Naive thymus-derived CD4-positive, alpha-beta T cell (primary cell): ENCODE measurements at regions not wholly inside any gene's neighbourhood (a gene's known extent, or its start where the extent isn't known, plus 50 kb on each side); places are given as distances from the start of the nearest gene placed in this dataset.

Experiments used
- ATAC-seq: fragments of 150-1000 bp; cut with Tn5 transposase; 2 replicates; pipeline ENCODE4 v1.10.0; 2021; ENCODE audit warnings: mild to moderate bottlenecking, moderate library complexity
- CTCF ChIA-PET: fragments of 350-600 bp; sonication (Branson Sonifier 250); formaldehyde crosslinking; loops from one replicate; lab custom pipeline; 2021; ENCODE audit warnings: antibody characterized with exemption; lab: Charles Lee
- POLR2A ChIA-PET: fragments of 350-600 bp; sonication (Branson Sonifier 250); formaldehyde crosslinking; loops from one replicate; lab custom pipeline; 2021; ENCODE audit warnings: antibody characterized with exemption, inconsistent platforms; lab: Charles Lee
- DNase-seq, 9 donors: peaks; one replicate each; pipeline versions ENCODE4 v3.0.0 to v3.0.0-alpha.2; 2020 to 2022; ENCODE audit warnings: mixed read lengths in 1 of 9
- H3K27ac ChIP-seq: one replicate; pipeline ENCODE4 v1.7.0; 2013; ENCODE audit warnings: mild to moderate bottlenecking, low read depth, low read length, moderate library complexity
- H3K27me3 ChIP-seq, 2 donors: one replicate each; pipeline ENCODE4 v1.7.0; 2013; ENCODE audit warnings: low read length in 2 of 2, mild to moderate bottlenecking in 2 of 2, moderate library complexity in 2 of 2; ENCODE audit not compliant: control insufficient read depth in 2 of 2, insufficient read depth in 2 of 2
- H3K36me3 ChIP-seq, 3 experiments: 1 replicate in 2 of 3; 2 replicates in 1 of 3; pipeline ENCODE4 v1.7.0; 2013; ENCODE audit warnings: low read length in 3 of 3, mild to moderate bottlenecking in 3 of 3, moderate library complexity in 1 of 3; ENCODE audit not compliant: insufficient read depth in 3 of 3, control insufficient read depth in 2 of 3
- H3K4me1 ChIP-seq, 2 donors: one replicate each; pipeline ENCODE4 v1.7.0; 2013; ENCODE audit warnings: low read length in 2 of 2, mild to moderate bottlenecking in 2 of 2, moderate library complexity in 1 of 2; ENCODE audit not compliant: control insufficient read depth in 2 of 2, insufficient read depth in 2 of 2
- H3K4me3 ChIP-seq: 2 replicates; pipeline ENCODE4 v1.7.0; 2013; ENCODE audit warnings: mild to moderate bottlenecking, low read length
- H3K9me3 ChIP-seq, 3 experiments: 1 replicate in 2 of 3; 2 replicates in 1 of 3; pipeline ENCODE4 v1.7.0; 2013; ENCODE audit warnings: low read length in 3 of 3; ENCODE audit not compliant: control insufficient read depth in 2 of 3
- H3K27ac Mint-ChIP-seq, 9 donors: one replicate each; pipeline ENCODE4 v1.8.0; 2020 to 2022; ENCODE audit warnings: mixed read lengths in 9 of 9, mild to moderate bottlenecking in 8 of 9, moderate library complexity in 5 of 9, inconsistent platforms in 2 of 9
- H3K27me3 Mint-ChIP-seq, 5 donors: one replicate each; pipeline ENCODE4 v1.8.0; 2021 to 2022; ENCODE audit warnings: mixed read lengths in 5 of 5, mild to moderate bottlenecking in 1 of 5
- H3K36me3 Mint-ChIP-seq, 5 donors: one replicate each; pipeline ENCODE4 v1.8.0; 2020 to 2022; ENCODE audit warnings: mixed read lengths in 5 of 5, mild to moderate bottlenecking in 3 of 5, inconsistent platforms in 1 of 5
- H3K4me1 Mint-ChIP-seq, 7 donors: one replicate each; pipeline ENCODE4 v1.8.0; 2020 to 2022; ENCODE audit warnings: mixed read lengths in 7 of 7, mild to moderate bottlenecking in 3 of 7, inconsistent platforms in 1 of 7
- H3K4me3 Mint-ChIP-seq, 10 donors: one replicate each; pipeline ENCODE4 v1.8.0; 2020 to 2022; ENCODE audit warnings: mild to moderate bottlenecking in 10 of 10, mixed read lengths in 10 of 10, moderate library complexity in 6 of 10, inconsistent platforms in 2 of 10
- H3K9me3 Mint-ChIP-seq, 11 donors: one replicate each; pipeline ENCODE4 v1.8.0; 2020 to 2022; ENCODE audit warnings: mixed read lengths in 11 of 11, mild to moderate bottlenecking in 4 of 11, inconsistent platforms in 1 of 11, moderate library complexity in 1 of 11
- intact Hi-C, 2 donors: fragments of 100-400 bp; cut with micrococcal nuclease; formaldehyde crosslinking; loops; one replicate each; pipeline ENCODE4 v1.15.1; 2023

GRCh38 chr20:17844133-17844429, 124.5 kb downstream of the SNX5 start:
- Histone ChIP-seq H3K27me3 (no peaks in the 10 kb centered on the region), H3K27ac (no peak overlapping the region), H3K4me3 (no peak overlapping the region), H3K4me1 (peaks cover 0 to 8% of the 10 kb centered on the region in 2 donors), H3K9me3 (no peaks in the 10 kb centered on the region), H3K36me3 (no peaks in the 10 kb centered on the region)
- Mint-ChIP-seq H3K27ac (peak overlapping the region in 1 of 9 donors; percentile 62), H3K4me3 (peak overlapping the region in 1 of 10 donors; percentile 31), H3K27me3 (peaks cover 0 to 6% (median 0%) of the 10 kb centered on the region in 5 donors), H3K36me3 (peaks cover 0 to 6% (median 0%) of the 10 kb centered on the region in 5 donors), H3K4me1 (peaks cover 0 to 33% (median 4%) of the 10 kb centered on the region in 7 donors), H3K9me3 (peaks cover 0 to 3% (median 0%) of the 10 kb centered on the region in 11 donors)
- no peak for DNase-seq
- no peak for ATAC-seq
- CTCF ChIA-PET = no interaction called here
- POLR2A ChIA-PET = no interaction called here
- intact Hi-C loops = no loop called here

GRCh38 chr20:17843246-17844132, 125.1 kb downstream of the SNX5 start:
- Mint-ChIP-seq H3K9me3 (peaks cover 0 to 3% (median 0%) of the 10 kb centered on the region in 11 donors), H3K27ac (peak overlapping the region in 1 of 9 donors; percentile 62), H3K36me3 (peaks cover 0 to 6% (median 0%) of the 10 kb centered on the region in 5 donors), H3K4me3 (peak overlapping the region in 1 of 10 donors; percentile 31), H3K4me1 (peaks cover 0 to 28% (median 4%) of the 10 kb centered on the region in 7 donors), H3K27me3 (peaks cover 0 to 8% (median 0%) of the 10 kb centered on the region in 5 donors)
- Histone ChIP-seq H3K36me3 (no peaks in the 10 kb centered on the region), H3K4me1 (peaks cover 0 to 8% of the 10 kb centered on the region in 2 donors), H3K27ac (no peak overlapping the region), H3K9me3 (no peaks in the 10 kb centered on the region), H3K4me3 (no peak overlapping the region), H3K27me3 (no peaks in the 10 kb centered on the region)
- ATAC-seq = peak; percentile 87
- DNase-seq = no peak
- POLR2A ChIA-PET = no interaction called here
- intact Hi-C loops = no loop called here
- CTCF ChIA-PET = no interaction called here

GRCh38 chr20:17841751-17842215, 126.8 kb downstream of the SNX5 start:
- no peaks in the 10 kb centered on the region for H3K9me3 ChIP-seq
- intact Hi-C loops = no loop called here

GRCh38 chr20:17840423-17840822, 128.2 kb downstream of the SNX5 start:
- intact Hi-C loops = no loop called here
- Mint-ChIP-seq H3K27ac (no peak overlapping the region), H3K4me1 (peaks cover 0 to 16% (median 0%) of the 10 kb centered on the region in 7 donors), H3K36me3 (peaks cover 0 to 3% (median 0%) of the 10 kb centered on the region in 5 donors), H3K4me3 (no peak overlapping the region), H3K27me3 (peaks cover 0 to 8% (median 0%) of the 10 kb centered on the region in 5 donors), H3K9me3 (peaks cover 0 to 3% (median 0%) of the 10 kb centered on the region in 11 donors)
- ChIA-PET POLR2A (no interaction called here), CTCF (no interaction called here)
- no peaks in the 10 kb centered on the region for H3K9me3 ChIP-seq
- no peaks in the 10 kb centered on the region for H3K4me1 ChIP-seq
- H3K36me3 ChIP-seq = no peaks in the 10 kb centered on the region
- ATAC-seq = no peak
- H3K27me3 ChIP-seq = no peaks in the 10 kb centered on the region
- H3K27ac ChIP-seq = no peak overlapping the region
- no peak for DNase-seq
- H3K4me3 ChIP-seq = no peak overlapping the region

More at GRCh38 chr20:17841751-17842215, 126.8 kb downstream of the SNX5 start:
- Histone ChIP-seq H3K27ac (no peak overlapping the region), H3K4me1 (peaks cover 0 to 3% of the 10 kb centered on the region in 2 donors), H3K27me3 (no peaks in the 10 kb centered on the region), H3K4me3 (no peak overlapping the region), H3K36me3 (no peaks in the 10 kb centered on the region)
- peaks cover 0 to 25% (median 4%) of the 10 kb centered on the region in 7 donors for H3K4me1 Mint-ChIP-seq
- H3K9me3 Mint-ChIP-seq = peaks cover 0 to 3% (median 0%) of the 10 kb centered on the region in 11 donors
- DNase-seq = no peak
- peaks cover 0 to 6% (median 0%) of the 10 kb centered on the region in 5 donors for H3K36me3 Mint-ChIP-seq
- H3K27ac Mint-ChIP-seq = no peak overlapping the region
- ChIA-PET CTCF (no interaction called here), POLR2A (no interaction called here)
- H3K4me3 Mint-ChIP-seq = no peak overlapping the region
- H3K27me3 Mint-ChIP-seq = peaks cover 0 to 8% (median 0%) of the 10 kb centered on the region in 5 donors
- ATAC-seq = no peak

GRCh38 chr20:17838921-17839320, 129.7 kb downstream of the SNX5 start:
- DNase-seq = no peak
- CTCF ChIA-PET = no interaction called here
- Histone ChIP-seq H3K4me3 (no peak overlapping the region), H3K27me3 (no peaks in the 10 kb centered on the region), H3K27ac (no peak overlapping the region), H3K4me1 (no peaks in the 10 kb centered on the region), H3K9me3 (no peaks in the 10 kb centered on the region), H3K36me3 (no peaks in the 10 kb centered on the region)
- Mint-ChIP-seq H3K9me3 (peaks cover 0 to 3% (median 0%) of the 10 kb centered on the region in 11 donors), H3K27ac (no peak overlapping the region), H3K36me3 (peaks cover 0 to 1% (median 0%) of the 10 kb centered on the region in 5 donors), H3K27me3 (peaks cover 0 to 8% (median 0%) of the 10 kb centered on the region in 5 donors), H3K4me1 (peaks cover 0 to 6% (median 0%) of the 10 kb centered on the region in 7 donors), H3K4me3 (no peak overlapping the region)
- no peak for ATAC-seq
- intact Hi-C loops = no loop called here
- POLR2A ChIA-PET = no interaction called here

GRCh38 chr20:17837179-17837578, 131.4 kb downstream of the SNX5 start:
- Histone ChIP-seq H3K9me3 (no peaks in the 10 kb centered on the region), H3K4me3 (no peak overlapping the region), H3K27ac (no peak overlapping the region), H3K4me1 (no peaks in the 10 kb centered on the region), H3K27me3 (no peaks in the 10 kb centered on the region), H3K36me3 (no peaks in the 10 kb centered on the region)
- Mint-ChIP-seq H3K4me1 (peaks cover 0 to 2% (median 0%) of the 10 kb centered on the region in 7 donors), H3K36me3 (peaks cover 0 to 1% (median 0%) of the 10 kb centered on the region in 5 donors), H3K27ac (peak overlapping the region in 1 of 9 donors; percentile 0), H3K4me3 (no peak overlapping the region), H3K9me3 (peaks cover 0 to 3% (median 0%) of the 10 kb centered on the region in 11 donors), H3K27me3 (peaks cover 0 to 6% (median 0%) of the 10 kb centered on the region in 5 donors)
- ChIA-PET CTCF (no interaction called here), POLR2A (no interaction called here)
- intact Hi-C loops = no loop called here
- no peak for ATAC-seq
- DNase-seq = no peak
